Right lobe of liver (tissue), 6 donors: ENCODE measurements at regions not wholly inside any gene's neighbourhood (a gene's known extent, or its start where the extent isn't known, plus 50 kb on each side); places are given as distances from the start of the nearest gene placed in this dataset.

Experiments
- ATAC-seq, 4 donors: fragments of 200-7000 bp; cut with Tn5 transposase; one replicate each; pipeline ENCODE4 v1.9.1; 2020; ENCODE audit warnings: mild to moderate bottlenecking in 4 of 4, moderate library complexity in 4 of 4
- DNase-seq, 3 donors: peaks; one replicate each; pipeline ENCODE4 v3.0.0-alpha.2; 2020
- H3K27ac ChIP-seq, 3 donors: fragments of 200-600 bp; one replicate each; pipeline ENCODE4 v1.8.0; 2022
- H3K27me3 ChIP-seq, 2 donors: fragments of 200-600 bp; one replicate each; pipeline ENCODE4 v1.8.0; 2022
- H3K36me3 ChIP-seq, 4 donors: fragments of 200-600 bp; sonication (generic) in 1 of 4; one replicate each; pipeline versions ENCODE4 v1.5.1 to v1.8.0; 2017 to 2022; ENCODE audit warnings: control low read depth in 1 of 4
- H3K4me1 ChIP-seq, 4 donors: fragments of 200-600 bp; sonication (generic) in 1 of 4; one replicate each; pipeline versions ENCODE4 v1.5.1 to v1.8.0; 2017 to 2022; ENCODE audit warnings: control low read depth in 1 of 4
- H3K4me3 ChIP-seq, 3 donors: fragments of 200-600 bp; one replicate each; pipeline ENCODE4 v1.8.0; 2022
- H3K9me3 ChIP-seq, 4 donors: fragments of 200-600 bp; sonication (generic) in 1 of 4; one replicate each; pipeline versions ENCODE4 v1.5.1 to v1.8.0; 2017 to 2022; ENCODE audit warnings: control low read depth in 1 of 4
- POLR2A ChIP-seq: fragments of 450-650 bp; IDR thresholded peaks from one replicate; pipeline ENCODE4 v1.6.1; 2017; ENCODE audit warnings: antibody characterized with exemption, mild to moderate bottlenecking
- WGBS: methylation state at CpG from one replicate; pipeline ENCODE4 v1.1.6; 2018; ENCODE audit warnings: low coverage, low lambda C conversion rate; ENCODE audit not compliant: insufficient coverage; ENCODE audit errors: missing lambda C conversion rate; 5-methylcytosine and 5-hydroxymethylcytosine counted together
- intact Hi-C, 2 donors: fragments of 100-400 bp; cut with DNase I; formaldehyde crosslinking; loops; one replicate each; pipeline versions ENCODE4 v1.11.2 to v1.14.1; 2022
- TF ChIP-seq, protein P1 (sequence below), 4 donors: fragments of 200-600 bp in 3 of 4; fragments of 450-650 bp in 1 of 4; IDR thresholded peaks; one replicate each; pipeline versions ENCODE4 v1.5.1 to v1.8.0; 2016 to 2022; ENCODE audit warnings: antibody characterized with exemption in 4 of 4, mild to moderate bottlenecking in 2 of 4
- donor health status: DM: no; HTN: yes; CAD: no.
- donor health status: DM: no; HTN: no; CAD: no.
- donor health status: DM: no; HTN: no; CAD: no.
- donor health status: DM: no; HTN: yes; CAD: no.
- donor health status: DM: no; HTN: yes; CAD: no.

DNA sequence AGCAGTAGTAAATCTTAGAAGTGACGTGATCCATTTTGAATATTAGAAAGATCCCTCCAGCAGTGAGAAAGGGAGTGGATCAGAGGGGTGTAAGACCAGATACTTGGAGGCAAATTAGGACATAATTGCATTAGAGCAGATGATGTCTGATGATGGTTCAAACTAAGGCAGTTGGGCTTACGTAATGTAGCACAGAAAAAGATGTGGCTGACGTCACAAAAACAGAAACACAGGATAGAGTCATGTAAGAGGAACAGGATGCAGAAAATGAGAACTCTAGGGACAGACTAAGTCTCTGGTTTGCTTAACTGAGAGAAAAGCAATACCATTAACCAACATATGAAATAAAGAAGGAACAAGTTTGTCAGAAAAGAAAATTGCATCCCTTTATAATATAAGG is 392.5 kb upstream of the DACH1 start:
- WGBS, result 30% methylated on average over 3 of the region's 3 CpGs
- DNase-seq (no peak), ATAC-seq (no peak)
- intact Hi-C loops, result no loop called here
- Histone ChIP-seq H3K4me3 (no peak overlapping the region), H3K36me3 (no peaks in the 10 kb centered on the region), H3K27me3 (no peaks in the 10 kb centered on the region), H3K9me3 (no peaks in the 10 kb centered on the region), H3K27ac (no peak overlapping the region), H3K4me1 (no peaks in the 10 kb centered on the region)
- TF ChIP-seq, protein P1, sequence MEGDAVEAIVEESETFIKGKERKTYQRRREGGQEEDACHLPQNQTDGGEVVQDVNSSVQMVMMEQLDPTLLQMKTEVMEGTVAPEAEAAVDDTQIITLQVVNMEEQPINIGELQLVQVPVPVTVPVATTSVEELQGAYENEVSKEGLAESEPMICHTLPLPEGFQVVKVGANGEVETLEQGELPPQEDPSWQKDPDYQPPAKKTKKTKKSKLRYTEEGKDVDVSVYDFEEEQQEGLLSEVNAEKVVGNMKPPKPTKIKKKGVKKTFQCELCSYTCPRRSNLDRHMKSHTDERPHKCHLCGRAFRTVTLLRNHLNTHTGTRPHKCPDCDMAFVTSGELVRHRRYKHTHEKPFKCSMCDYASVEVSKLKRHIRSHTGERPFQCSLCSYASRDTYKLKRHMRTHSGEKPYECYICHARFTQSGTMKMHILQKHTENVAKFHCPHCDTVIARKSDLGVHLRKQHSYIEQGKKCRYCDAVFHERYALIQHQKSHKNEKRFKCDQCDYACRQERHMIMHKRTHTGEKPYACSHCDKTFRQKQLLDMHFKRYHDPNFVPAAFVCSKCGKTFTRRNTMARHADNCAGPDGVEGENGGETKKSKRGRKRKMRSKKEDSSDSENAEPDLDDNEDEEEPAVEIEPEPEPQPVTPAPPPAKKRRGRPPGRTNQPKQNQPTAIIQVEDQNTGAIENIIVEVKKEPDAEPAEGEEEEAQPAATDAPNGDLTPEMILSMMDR (IDR thresholded peaks at IDR 0.05), result no peak
- TF ChIP-seq POLR2A, result no peak

DNA sequence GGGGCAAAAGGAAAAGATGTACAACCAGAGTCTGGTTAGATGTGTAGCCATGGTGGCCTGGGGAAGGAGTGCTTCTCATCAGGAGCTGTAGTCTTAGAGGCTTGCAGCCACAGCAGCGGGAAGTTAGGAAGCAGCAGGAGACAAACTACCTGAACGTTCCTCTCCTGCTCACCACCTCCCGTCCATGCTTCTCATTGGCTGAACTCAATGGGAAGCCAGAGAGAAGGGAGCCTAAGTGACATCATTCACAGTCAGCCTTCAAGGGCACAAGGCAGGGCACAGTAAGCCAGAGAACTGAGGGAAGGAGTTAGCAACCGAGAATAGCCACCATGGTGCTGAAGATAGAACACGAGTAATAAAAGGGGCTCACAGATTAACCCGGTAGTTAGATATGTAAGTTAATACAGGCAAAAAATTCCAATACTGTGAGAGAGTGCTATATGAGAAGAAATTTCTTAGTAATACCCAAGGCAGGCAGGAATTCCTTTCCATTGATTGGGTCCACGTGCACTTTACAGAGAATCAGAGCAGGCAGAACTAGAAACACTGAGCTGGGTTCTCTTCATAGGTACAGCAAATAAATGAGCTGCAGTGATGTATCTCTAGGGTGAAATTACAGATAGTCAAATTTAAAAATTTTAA is 391.5 kb upstream of the DACH1 start:
- WGBS, result 33% methylated on average over 7 of the region's 7 CpGs
- H3K9me3 ChIP-seq, result no peaks in the 10 kb centered on the region
- no peaks in the 10 kb centered on the region for H3K36me3 ChIP-seq
- no peak overlapping the region for H3K4me3 ChIP-seq
- no peak overlapping the region for H3K27ac ChIP-seq
- intact Hi-C loops, result no loop called here
- no peaks in the 10 kb centered on the region for H3K4me1 ChIP-seq
- no peak for TF ChIP-seq POLR2A
- TF ChIP-seq, protein P1 (IDR thresholded peaks at IDR 0.05), result no peak
- no peaks in the 10 kb centered on the region for H3K27me3 ChIP-seq
- DNase-seq (no peak), ATAC-seq (no peak)

DNA sequence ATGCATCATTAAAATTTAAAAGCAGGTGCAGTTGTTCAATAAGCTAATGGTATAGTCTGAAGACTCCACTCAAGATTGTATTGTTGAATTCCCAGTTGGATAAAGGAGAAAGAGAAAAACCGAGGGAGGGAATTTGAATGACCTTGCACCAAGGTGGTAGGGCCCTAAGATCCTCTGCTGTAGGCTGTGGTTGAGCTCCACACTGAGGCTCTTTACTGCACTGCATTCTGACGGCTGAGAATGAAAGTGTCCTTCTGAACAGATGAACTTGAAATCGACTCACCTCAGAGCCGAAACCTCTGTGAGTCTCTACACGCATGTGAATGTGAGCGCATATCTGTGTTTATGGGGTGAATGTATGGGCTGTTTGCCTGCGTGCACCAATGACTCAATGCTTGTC is 388.9 kb upstream of the DACH1 start:
- Histone ChIP-seq H3K4me3 (no peak overlapping the region), H3K9me3 (no peaks in the 10 kb centered on the region), H3K27me3 (no peaks in the 10 kb centered on the region), H3K4me1 (no peaks in the 10 kb centered on the region), H3K27ac (no peak overlapping the region), H3K36me3 (no peaks in the 10 kb centered on the region)
- no peak for TF ChIP-seq POLR2A
- TF ChIP-seq, protein P1 (IDR thresholded peaks at IDR 0.05), result peak in 3 of 4 donors; percentile 17 to 32 (median 18)
- intact Hi-C loops, result no loop called here
- ATAC-seq (peak; percentile 46 to 63 (median 60)), DNase-seq (no peak)
- WGBS, result 31% methylated on average over 7 of the region's 7 CpGs

DNA sequence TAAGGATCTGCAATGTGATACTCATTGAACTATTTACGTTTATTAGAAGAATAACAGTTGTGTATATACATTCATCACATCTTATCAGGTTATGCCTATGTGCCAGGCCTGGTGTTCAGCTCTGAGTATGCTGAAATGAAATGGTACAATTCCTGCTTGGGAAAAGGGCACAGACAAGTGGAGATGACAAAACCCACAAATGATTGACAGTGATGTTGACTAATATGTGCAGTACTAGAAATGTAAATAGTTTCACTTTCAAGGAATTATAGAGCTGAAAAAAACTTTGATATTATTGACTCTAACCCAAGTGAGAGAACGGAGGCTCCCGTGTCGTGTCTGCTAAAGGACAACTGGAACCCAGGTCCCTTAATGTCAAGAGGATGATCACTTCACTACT is 386.8 kb upstream of the DACH1 start:
- DNase-seq (no peak), ATAC-seq (no peak)
- intact Hi-C loops, result no loop called here
- WGBS, result 62% methylated on average over 4 of the region's 4 CpGs
- no peaks in the 10 kb centered on the region for H3K9me3 ChIP-seq
- no peak for TF ChIP-seq POLR2A
- TF ChIP-seq, protein P1 (IDR thresholded peaks at IDR 0.05), result no peak
- H3K4me3 ChIP-seq, result no peak overlapping the region
- H3K4me1 ChIP-seq, result no peaks in the 10 kb centered on the region
- no peaks in the 10 kb centered on the region for H3K36me3 ChIP-seq
- no peaks in the 10 kb centered on the region for H3K27me3 ChIP-seq
- H3K27ac ChIP-seq, result no peak overlapping the region

DNA sequence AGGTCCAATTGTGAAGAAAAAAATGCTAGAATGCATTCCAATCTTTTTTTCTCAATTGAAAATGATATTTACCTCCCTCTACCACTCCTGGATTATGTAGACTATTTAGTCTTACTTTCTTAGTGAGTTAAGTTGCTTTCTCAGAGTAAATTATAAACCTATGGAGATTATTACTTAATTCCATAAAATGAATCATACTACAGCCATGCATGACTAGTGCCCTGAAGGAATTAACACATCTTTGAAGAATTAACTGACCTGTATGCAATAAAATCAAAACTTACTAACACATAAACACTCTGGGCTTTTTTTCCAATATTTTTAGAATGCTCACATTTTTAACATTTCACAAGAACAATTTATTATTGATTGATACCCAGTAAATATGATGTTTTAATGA is 379.4 kb upstream of the DACH1 start:
- H3K36me3 ChIP-seq, result no peaks in the 10 kb centered on the region
- no peak overlapping the region for H3K27ac ChIP-seq
- H3K27me3 ChIP-seq, result no peaks in the 10 kb centered on the region
- H3K4me1 ChIP-seq, result no peaks in the 10 kb centered on the region
- no peak for TF ChIP-seq POLR2A
- TF ChIP-seq, protein P1 (IDR thresholded peaks at IDR 0.05), result no peak
- intact Hi-C loops, result no loop called here
- no peak for DNase-seq
- no peak for ATAC-seq
- no peaks in the 10 kb centered on the region for H3K9me3 ChIP-seq
- no peak overlapping the region for H3K4me3 ChIP-seq
